H7 (cell line): ENCODE measurements at regions not wholly inside any gene's neighbourhood (a gene's known extent, or its start where the extent isn't known, plus 50 kb on each side); places are given as distances from the start of the nearest gene placed in this dataset.

ENCODE experiments used
- DNase-seq: peaks from one replicate; pipeline ENCODE4 v3.0.0; 2012
- H3K27me3 ChIP-seq: 2 replicates; pipeline ENCODE4 v1.6.0; 2011; ENCODE audit warnings: mild to moderate bottlenecking, low read length; ENCODE audit not compliant: control insufficient read depth, insufficient read depth
- H3K36me3 ChIP-seq: replicated peaks from 2 replicates; pipeline ENCODE4 v1.5.1; 2011; ENCODE audit warnings: low read length; ENCODE audit not compliant: control insufficient read depth, insufficient read depth
- H3K4me3 ChIP-seq: 2 replicates; pipeline ENCODE4 v1.5.1; 2011; ENCODE audit warnings: low read depth, mild to moderate bottlenecking, control low read depth, low read length, moderate library complexity; ENCODE audit not compliant: insufficient read depth

DNA sequence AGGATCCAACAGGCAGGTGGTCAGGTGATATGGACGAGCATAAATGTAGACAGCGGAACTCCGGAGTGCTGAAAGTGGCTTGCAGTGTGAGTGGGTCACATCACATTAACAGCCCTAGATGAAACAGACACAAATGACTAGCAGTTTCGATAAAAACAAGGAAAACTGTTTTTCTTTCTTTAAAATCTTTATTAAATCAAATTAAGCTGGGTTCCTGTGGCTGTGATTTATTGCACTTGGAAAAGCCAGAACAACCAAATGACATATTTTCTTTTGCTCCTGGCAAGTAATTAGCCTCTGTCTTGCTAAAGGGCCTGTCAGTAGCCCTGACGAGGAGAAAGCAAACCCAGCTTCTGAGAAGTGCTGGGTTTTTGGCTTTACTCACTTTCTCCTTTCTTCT lies 152.9 kb upstream of the DDX18 start:
- DNase-seq = no peak
- no peak overlapping the region for H3K4me3 ChIP-seq
- no peaks in the 10 kb centered on the region for H3K36me3 ChIP-seq
- H3K27me3 ChIP-seq = no peaks in the 10 kb centered on the region

DNA sequence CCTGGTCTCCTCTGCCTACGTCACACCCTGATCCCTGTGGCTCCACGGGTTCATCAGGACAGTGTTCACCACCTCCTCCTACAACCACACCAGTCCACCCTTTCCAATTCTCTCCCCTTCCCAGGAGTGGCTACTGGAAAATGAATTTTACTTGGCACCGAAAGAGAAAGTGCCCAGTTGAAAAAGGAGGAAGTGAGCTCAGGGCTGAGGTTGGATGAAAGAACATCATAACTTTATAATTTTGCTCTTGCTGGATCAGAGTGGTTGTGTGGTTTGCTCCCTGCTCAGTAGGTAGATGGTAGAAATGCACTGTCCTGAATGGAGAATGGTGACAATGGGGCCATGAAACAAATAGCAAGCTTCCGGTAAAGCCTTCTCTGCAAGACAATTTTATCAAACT lies 140.3 kb upstream of the DDX18 start:
- no peak for DNase-seq
- no peak overlapping the region for H3K4me3 ChIP-seq
- no peaks in the 10 kb centered on the region for H3K36me3 ChIP-seq
- H3K27me3 ChIP-seq = no peaks in the 10 kb centered on the region

GRCh38 chr2:117679952-117680351 lies 134.5 kb upstream of the DDX18 start:
- Histone ChIP-seq H3K4me3 (no peak overlapping the region), H3K27me3 (no peaks in the 10 kb centered on the region), H3K36me3 (no peaks in the 10 kb centered on the region)
- DNase-seq = no peak

GRCh38 chr2:117684919-117685318 lies 129.6 kb upstream of the DDX18 start:
- no peaks in the 10 kb centered on the region for H3K36me3 ChIP-seq
- no peak for DNase-seq
- no peak overlapping the region for H3K4me3 ChIP-seq
- H3K27me3 ChIP-seq = no peaks in the 10 kb centered on the region

GRCh38 chr2:117686699-117687098 lies 127.8 kb upstream of the DDX18 start:
- H3K36me3 ChIP-seq = no peaks in the 10 kb centered on the region
- H3K4me3 ChIP-seq = no peak overlapping the region
- no peak for DNase-seq
- no peaks in the 10 kb centered on the region for H3K27me3 ChIP-seq

DNA sequence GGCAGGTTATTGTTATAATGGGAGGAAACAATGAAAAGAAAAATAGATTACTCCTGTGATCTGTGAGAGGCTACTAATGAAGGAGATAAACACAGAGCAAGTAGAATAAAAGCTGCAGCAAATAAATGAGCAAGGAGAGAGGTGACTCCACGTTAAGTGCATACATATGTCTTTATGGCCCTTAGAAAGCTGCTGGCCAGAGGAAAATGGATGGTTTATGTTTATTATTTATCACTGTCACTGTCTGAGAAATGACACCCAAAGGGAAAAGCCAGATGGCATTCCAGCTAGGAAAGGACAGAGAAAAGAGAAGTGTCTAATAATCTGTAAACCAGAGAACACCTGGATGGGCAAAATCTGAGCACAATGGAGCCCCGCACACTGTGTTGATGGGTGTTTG lies 122.9 kb upstream of the DDX18 start:
- no peaks in the 10 kb centered on the region for H3K27me3 ChIP-seq
- no peaks in the 10 kb centered on the region for H3K36me3 ChIP-seq
- no peak for DNase-seq
- no peak overlapping the region for H3K4me3 ChIP-seq

- H3K27me3 ChIP-seq = no peaks in the 10 kb centered on the region
- H3K36me3 ChIP-seq = no peaks in the 10 kb centered on the region
- DNase-seq = no peak
- H3K4me3 ChIP-seq = no peak overlapping the region
These were observed 122.3 kb upstream of the DDX18 start for GRCh38 chr2:117692001-117692763.

DNA sequence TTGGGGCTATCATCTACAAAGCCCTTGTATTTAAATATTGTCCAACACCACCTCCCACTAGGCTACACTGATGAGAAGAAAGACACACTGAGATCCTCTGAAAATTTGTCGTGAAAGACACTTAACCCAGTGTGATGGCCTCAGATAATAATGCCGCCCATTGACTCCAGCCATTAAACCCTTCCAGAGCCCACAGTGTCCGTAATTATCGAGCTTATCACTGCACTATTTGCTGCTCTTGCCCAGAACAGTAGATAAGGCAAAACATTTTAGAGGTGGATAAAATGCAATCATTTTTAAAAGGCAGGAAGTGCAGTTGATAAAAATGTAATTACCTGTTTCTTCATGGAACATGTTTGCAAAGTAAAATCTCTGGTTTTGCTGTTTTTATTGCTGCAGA lies 121.3 kb upstream of the DDX18 start:
- Histone ChIP-seq H3K27me3 (no peaks in the 10 kb centered on the region), H3K4me3 (no peak overlapping the region), H3K36me3 (no peaks in the 10 kb centered on the region)
- no peak for DNase-seq

DNA sequence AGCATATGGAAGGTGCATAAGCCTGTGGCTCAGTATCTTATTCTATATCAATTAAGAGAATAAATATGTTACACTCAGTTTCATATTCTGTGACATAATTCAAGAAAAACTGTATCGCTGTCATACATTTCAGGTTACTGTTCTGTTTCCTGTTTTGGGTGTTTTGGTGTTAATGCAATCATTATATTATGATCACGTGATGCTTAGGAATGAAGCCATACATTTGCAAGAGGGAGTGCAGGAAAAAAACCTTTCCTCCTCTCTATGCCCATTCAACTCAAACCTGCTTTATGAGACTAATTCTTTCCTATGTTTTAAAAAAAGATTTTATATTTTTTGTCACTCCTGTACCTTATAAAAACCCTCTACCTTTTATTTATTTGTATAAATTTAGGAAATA lies 120.8 kb upstream of the DDX18 start:
- DNase-seq = no peak
- no peaks in the 10 kb centered on the region for H3K27me3 ChIP-seq
- H3K36me3 ChIP-seq = no peaks in the 10 kb centered on the region
- H3K4me3 ChIP-seq = no peak overlapping the region

DNA sequence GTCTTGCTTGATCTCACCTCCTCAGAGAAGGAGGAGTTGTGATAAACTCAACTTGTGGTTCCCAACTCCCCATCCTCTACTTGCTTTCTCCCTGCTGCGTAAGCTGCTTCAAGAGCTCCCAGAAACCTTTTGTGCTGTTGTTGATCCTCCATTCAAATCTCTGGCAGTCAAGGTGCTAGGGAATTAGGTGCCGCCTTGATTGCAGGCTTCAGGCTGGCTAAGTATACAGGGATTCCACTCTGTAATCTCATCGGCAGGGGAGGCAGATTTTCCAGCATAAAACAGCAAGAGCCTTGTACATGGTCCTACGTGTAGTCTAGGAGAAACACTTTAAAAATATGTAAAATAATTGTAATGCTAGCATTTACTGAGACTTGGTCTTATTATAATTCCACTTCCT lies 116.2 kb upstream of the DDX18 start:
- no peak for DNase-seq
- H3K27me3 ChIP-seq = no peaks in the 10 kb centered on the region
- H3K4me3 ChIP-seq = no peak overlapping the region
- no peaks in the 10 kb centered on the region for H3K36me3 ChIP-seq

DNA sequence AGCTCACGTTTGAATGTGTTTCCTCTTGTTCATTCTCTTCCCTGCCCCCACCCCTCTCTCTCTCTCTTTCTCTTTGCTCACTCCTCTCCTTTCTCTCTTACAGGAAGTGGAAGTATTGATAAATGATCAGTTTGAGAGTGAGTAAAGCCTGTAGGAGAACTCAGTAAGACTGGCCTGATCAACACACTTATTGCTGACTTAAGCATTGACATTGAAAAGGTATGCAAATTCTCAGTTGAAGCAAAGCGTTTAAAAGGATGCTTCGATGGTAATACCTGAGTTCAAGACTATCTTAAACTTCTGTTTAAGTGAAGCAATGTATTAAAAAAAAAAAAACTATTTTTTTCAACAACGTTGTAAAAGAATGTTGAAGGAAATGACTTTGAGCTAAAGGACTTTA lies 115.7 kb upstream of the DDX18 start:
- no peak overlapping the region for H3K4me3 ChIP-seq
- no peak for DNase-seq
- no peaks in the 10 kb centered on the region for H3K36me3 ChIP-seq
- no peaks in the 10 kb centered on the region for H3K27me3 ChIP-seq

DNA sequence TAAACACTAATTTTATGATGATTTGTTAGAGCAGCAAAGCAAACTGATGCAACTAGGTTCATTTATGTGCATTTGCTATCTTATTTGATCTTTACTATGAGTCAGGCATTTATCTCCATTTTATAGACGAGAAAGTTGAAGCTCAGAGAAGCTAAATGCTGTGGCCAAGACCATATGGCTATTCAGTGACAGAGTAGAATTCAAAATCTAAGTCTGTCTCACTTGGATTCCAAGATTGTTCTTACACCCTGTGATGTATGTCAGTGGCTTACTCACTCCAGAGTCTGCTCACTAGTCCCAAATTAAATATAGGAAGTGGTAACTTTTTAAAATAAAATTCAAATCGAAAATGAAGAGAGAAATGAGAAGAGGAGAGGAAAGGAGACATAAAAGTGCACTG lies 114.0 kb upstream of the DDX18 start:
- H3K4me3 ChIP-seq = no peak overlapping the region

GRCh38 chr2:117701365-117701764 lies 113.1 kb upstream of the DDX18 start:
- no peak for DNase-seq
- H3K4me3 ChIP-seq = no peak overlapping the region
- H3K27me3 ChIP-seq = no peaks in the 10 kb centered on the region
- H3K36me3 ChIP-seq = no peaks in the 10 kb centered on the region

More for the DNA sequence above, 114.0 kb upstream of the DDX18 start:
- H3K27me3 ChIP-seq = no peaks in the 10 kb centered on the region
- no peak for DNase-seq
- H3K36me3 ChIP-seq = no peaks in the 10 kb centered on the region

GRCh38 chr2:117702098-117702497 lies 112.4 kb upstream of the DDX18 start:
- H3K36me3 ChIP-seq = no peaks in the 10 kb centered on the region
- no peak for DNase-seq
- H3K4me3 ChIP-seq = no peak overlapping the region
- H3K27me3 ChIP-seq = no peaks in the 10 kb centered on the region

DNA sequence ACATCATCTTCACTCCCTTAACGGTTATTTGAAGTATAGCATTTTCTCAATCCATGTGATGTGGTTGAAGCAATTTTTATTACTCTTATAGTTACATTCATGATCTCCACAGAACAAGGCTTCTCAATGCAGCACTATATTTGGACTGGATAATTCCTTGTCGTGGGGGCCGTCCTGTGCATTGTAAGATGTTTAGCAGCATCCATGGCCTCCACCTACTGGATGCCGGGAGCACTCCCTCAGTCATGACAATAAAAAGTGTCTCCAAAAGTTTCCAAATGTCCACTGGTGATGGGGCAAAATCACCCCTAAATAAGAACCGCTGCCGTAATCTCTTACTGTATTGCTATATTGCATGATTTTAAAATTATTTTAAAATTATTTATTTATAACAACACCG lies 110.6 kb upstream of the DDX18 start:
- no peak for DNase-seq
- Histone ChIP-seq H3K36me3 (no peaks in the 10 kb centered on the region), H3K27me3 (no peaks in the 10 kb centered on the region), H3K4me3 (no peak overlapping the region)

DNA sequence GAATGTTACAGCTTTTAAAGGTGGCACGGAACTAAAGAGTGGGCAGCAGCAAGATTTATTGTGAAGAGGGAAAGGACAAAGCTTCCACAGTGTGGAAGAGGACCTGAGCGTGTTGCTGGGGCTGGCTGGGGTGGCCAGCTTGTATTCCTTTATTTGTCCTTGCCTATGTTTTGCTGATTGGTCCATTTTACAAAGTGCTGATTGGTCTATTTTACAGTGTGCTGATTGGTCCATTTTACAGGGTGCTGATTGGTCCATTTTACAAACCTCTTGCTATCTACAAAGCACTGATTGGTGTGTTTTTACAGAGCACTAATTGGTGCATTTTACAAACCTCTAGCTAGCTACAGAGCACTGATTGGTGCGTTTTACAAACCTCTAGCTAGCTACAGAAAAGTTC lies 109.7 kb upstream of the DDX18 start:
- H3K4me3 ChIP-seq = no peak overlapping the region
- H3K27me3 ChIP-seq = no peaks in the 10 kb centered on the region
- DNase-seq = no peak
- H3K36me3 ChIP-seq = no peaks in the 10 kb centered on the region
